NCI-H187 (cell line): ENCODE measurements at regions not wholly inside any gene's neighbourhood (a gene's known extent, or its start where the extent isn't known, plus 50 kb on each side); places are given as distances from the start of the nearest gene placed in this dataset.
"Not testable (repeated sequence)": the region's sequence is repeated elsewhere in the genome, so short reads cannot be mapped to it uniquely, and the experiment has no call there.

ENCODE experiments used
- DNase-seq, 2 experiments: peaks; one replicate each; lab custom pipeline; 2025; lab: John Stamatoyannopoulos, UW

GRCh38 chr13:37510441-37510840, 88.1 kb downstream of the POSTN start:
- no peak for DNase-seq

GRCh38 chr13:37505531-37505930, 93.0 kb downstream of the POSTN start:
- no peak for DNase-seq

- no peak for DNase-seq
Measured at GRCh38 chr13:37504251-37504650, 94.3 kb downstream of the POSTN start.

- DNase-seq = no peak
Measured at GRCh38 chr13:37503287-37503686, 95.3 kb downstream of the POSTN start.

DNA sequence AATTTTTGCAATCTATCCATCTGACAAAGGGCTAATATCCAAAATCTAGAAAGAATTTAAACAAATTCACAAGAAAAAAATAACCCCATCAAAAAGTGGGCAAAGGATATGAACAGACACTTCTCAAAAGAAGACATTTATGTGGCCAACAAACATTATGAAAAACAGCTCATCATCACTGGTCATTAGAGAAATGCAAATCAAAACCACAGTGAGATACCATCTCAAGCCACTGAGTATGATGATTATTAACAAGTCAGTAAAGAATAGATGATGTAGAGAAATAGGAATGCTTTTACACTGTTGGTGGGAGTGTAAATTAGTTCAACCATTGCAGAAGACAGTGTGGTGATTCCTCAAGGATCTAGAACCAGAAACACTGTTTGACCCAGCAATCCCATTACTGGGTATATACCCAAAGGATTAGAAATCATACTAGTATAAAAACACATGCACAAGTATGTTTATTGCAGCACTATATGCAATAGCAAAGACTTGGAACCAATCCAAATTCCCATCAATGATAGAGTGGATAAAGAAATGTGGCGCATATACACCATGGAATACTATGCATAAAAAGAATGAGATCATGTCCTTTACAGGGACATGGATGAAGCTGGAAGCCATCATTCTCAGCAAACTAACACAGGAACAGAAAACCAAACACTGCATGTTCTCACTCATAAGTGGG, 96.1 kb downstream of the POSTN start:
- not testable (repeated sequence) for DNase-seq

DNA sequence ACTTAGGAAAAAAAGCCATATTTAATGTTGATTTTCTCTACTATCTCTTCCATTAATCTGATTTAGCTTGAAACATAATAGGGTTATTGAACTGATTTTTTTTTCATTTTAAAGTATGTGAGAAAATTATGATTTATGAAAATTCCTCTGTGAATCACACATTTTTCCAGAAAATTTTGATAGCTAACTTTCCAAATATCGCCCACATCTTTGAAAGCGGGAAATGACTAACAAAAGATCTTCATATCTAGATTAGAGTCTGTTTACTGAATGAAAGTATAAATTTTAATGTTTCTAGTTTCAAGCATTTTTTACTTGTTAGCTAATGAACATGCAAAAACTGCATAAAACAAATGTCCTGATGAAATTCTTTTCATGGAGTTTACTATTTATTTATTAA, 97.4 kb downstream of the POSTN start:
- no peak for DNase-seq

DNA sequence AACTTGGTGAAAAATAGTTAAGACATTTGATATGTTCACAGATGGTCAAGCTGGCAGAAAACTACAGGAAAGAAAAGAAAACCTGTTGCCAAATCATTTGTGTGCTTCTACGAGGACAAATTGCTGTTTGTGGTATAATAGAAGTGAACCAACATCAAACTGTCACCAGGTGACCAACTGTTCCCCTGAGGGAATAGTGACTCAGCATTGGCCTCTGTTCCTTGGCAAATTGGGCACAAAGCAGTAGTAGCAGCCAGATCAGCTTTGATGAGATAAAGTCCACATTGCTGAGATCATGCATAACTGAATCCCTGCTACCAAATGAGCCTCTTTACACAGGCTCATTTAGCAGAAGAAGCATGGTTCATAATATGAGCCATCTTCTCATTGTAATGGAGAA, 103.5 kb downstream of the POSTN start:
- DNase-seq = no peak

DNA sequence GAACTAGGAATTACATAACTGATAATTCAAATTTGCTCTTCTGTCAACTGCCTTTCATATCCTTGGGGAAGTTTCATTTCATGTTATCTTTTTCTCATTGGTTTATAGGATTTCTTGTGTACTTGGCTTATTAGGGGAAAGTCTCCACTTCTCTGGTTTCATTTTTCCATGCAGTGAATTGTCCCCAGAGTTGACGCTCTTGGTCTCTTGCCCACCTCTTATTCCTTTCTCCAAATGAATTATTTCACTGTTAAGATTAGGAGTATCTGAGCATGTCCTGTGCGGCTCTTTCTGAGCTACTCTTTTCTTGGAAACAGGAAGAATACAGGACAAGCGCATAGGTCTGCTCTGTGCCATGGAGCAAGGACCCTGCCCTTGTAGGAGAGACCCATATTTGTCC, 104.8 kb downstream of the POSTN start:
- DNase-seq = no peak

- no peak for DNase-seq
Measured at GRCh38 chr13:37492741-37493514, 105.6 kb downstream of the POSTN start.

DNA sequence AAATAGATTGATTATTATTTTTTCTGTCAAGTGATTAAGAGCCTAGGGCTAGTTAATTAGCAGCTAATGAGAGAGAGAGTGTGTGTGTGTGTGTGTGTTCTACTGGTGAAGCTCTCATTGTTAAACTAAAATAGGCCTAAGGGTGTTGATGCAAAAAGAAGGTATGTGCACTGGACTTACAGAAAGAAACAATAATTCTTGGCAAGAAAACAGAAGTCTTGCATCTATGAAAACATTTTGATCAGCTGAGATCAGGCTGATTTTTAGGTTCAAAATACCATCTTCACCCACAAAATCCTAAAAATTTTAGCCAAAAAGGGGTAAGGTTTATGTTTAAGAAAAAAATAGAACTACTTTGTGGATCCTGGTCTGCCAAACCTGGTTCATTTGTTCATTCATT, 106.5 kb downstream of the POSTN start:
- no peak for DNase-seq

DNA sequence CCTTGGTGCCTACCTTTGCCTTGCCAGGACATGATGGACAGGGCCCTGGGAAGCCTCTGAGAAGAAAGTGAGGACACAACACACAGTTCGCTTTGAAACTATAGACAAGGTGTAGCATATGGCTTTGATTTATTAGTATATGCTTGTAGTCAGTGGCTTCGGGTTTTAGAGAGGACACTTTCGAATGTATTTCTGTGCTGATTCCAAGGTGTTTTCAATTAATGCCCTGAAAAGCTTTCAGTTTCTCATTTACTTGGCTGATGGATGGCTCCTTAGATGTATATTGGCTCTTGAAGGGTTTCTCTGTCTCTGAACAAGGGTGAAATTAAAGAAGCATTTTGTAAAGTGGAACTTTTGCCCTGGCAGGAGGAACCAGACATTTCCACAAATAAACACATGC, 106.9 kb downstream of the POSTN start:
- no peak for DNase-seq

DNA sequence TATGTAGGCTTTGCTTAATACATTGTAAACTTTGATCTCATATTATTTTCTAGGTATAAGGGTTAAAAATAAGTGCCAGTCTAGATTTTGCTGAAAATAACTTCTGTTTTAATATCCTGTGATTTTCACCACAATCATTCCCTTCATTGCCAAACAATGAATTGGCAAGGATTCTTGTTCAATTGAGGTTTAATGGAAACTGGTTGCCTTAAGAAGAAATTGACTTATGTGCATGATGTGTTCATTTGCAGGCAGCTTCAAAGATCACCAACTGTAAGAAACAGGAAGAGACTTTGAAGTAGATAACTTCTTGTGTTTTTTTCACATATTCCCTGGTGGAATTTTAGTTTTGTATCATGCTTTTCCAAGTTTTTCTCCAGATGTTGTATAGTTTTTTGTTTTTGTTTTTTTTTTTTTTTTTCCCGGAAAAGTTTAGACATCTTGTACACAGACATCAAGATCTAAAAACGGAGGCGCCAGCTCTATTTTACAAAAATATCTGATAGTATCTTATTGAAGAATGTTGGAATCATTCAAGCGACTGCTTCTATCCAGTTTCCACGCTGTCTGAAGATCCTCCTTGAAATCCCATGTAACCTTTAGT, 108.3 kb downstream of the POSTN start:
- DNase-seq = no peak

- no peak for DNase-seq
Measured at GRCh38 chr13:37488726-37489125, 109.8 kb downstream of the POSTN start.

DNA sequence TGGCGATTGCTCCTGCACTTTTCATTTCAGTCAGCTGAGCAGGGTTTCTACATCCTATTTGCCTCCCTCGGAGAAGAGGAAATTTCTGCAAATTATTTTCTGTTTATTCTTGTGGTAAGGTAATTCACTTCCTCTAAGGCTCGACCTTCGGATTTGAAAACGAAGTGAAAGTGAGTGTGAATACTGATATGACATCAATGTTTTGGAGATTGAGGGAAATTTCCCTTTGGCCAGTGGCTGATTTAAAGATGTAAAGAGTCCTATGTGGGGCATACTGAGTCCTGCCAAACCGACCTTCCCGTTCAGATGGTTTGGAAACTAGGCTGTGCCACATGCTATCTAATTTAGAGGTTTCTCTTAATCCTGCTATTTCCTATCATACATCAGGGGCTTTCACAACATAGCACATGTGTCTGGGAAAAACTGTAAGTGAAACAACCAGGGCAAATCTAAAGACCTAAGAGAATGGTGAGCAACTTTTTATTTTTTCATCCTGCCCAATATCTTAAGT, 112.3 kb downstream of the POSTN start:
- DNase-seq = no peak

DNA sequence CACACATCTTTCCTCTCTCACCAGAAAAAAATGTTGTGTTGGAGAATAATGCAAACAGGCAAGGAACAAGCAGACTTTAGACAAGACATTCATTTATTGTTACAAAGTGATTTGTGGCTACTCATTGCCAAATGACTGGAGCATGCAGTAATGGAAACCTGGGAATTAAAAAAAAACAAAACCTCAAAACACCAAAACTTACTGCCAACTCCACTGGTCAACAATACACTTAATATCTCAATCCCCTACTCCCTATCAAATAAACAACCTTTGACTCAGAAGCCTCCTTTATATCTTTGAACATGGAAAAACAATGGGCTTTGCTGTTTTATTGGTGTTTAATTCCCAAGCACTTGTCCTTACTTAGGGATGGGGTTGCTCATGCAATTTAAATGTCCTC, 112.8 kb downstream of the POSTN start:
- DNase-seq = no peak

- DNase-seq = no peak
Measured at GRCh38 chr13:37484056-37484455, 114.5 kb downstream of the POSTN start.

DNA sequence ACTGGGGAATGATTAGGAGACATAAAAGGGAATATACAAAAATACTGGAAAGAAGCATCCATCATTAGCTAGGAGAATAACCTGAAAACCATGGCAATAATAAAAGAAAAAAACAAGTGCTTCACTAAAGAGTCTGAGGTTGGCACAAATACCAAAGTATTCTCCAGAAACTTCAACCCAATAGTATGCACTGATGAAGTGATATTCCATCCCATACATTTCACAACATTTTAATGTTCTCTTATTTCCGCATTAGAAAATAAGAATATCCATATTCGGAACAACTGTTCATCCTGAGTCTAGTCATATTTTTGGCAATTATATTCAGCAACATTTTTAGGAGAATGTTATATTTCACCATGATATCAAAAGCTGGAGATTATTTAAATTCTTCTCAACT, 116.2 kb downstream of the POSTN start:
- no peak for DNase-seq

DNA sequence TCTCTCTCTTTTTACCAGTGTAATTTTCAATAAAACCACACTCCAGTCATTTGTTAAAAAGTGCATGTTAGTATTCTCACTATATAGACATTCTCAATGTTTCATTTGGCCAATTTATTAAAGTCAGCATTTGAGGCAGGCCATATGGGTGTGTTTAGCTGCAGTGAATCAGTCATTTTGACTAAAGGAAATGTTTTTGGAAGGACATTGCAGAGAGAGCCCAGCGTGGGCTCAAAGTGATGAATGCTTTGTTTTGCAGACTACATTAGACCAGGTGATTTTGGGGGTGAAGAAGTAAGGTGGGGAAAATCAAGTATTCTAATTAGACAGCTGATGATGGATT, 116.7 kb downstream of the POSTN start:
- no peak for DNase-seq

DNA sequence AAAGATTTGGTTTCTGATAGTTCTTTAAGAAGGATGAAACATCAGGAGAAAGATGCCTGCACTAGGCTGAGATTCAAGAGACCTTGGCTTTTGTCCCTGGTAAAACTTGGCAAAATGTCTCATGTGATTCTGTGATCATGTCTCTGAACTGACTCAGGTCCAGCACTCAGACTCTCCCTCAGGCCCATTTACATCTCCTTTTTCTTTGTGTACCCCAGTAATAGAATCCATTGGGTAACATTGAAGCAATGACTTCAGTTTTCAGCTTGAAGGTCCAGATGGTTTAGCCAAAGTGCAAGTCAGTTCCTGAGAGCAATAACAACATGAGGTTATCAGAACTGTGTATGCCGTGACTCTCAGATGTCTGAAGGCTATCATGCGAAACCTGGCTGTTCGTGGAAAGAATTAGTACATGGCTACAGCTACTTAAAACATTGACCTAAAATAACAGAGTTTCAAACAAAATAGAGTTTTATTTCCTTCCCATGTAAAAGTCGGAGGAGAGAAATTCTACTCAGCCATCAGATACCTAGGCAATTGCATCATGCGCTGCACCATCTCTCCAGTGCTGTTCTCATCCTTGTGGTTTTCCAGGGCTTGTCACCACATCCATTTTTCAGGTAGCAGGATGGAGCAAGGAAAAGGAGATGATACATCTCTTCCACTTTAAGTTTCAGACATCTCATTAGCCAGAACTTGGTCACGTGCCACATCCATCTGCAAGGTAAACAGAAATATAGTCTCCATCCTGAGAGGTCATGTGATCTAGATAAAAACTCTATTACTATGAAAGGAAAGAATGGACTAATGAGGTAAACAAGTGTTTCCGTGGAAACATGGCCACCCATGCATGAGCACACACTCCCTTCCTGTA, 117.3 kb downstream of the POSTN start:
- no peak for DNase-seq

- DNase-seq = no peak
Measured at GRCh38 chr13:37479916-37480315, 118.7 kb downstream of the POSTN start.

- DNase-seq = no peak
Measured at GRCh38 chr13:37476874-37477273, 121.7 kb downstream of the POSTN start.

- no peak for DNase-seq
Measured at GRCh38 chr13:37475966-37476365, 122.6 kb downstream of the POSTN start.
